Suprapubic skin (tissue), 4 donors: ENCODE measurements at regions not wholly inside any gene's neighbourhood (a gene's known extent, or its start where the extent isn't known, plus 50 kb on each side); places are given as distances from the start of the nearest gene placed in this dataset.

ENCODE experiments used
- POLR2A ChIP-seq, 2 donors: fragments of 450-650 bp; IDR thresholded peaks; one replicate each; pipeline ENCODE4 v1.6.1; 2017; ENCODE audit warnings: antibody characterized with exemption in 2 of 2, mild to moderate bottlenecking in 2 of 2, moderate library complexity in 2 of 2
- POLR2AphosphoS5 ChIP-seq, 3 donors: sonication (generic); formaldehyde crosslinking; IDR thresholded peaks; one replicate each; pipeline ENCODE4 v1.6.1; 2017; ENCODE audit warnings: antibody characterized with exemption in 3 of 3
- TF ChIP-seq, protein P1 (sequence below), 2 donors: fragments of 200-600 bp in 1 of 2; fragments of 450-650 bp in 1 of 2; sonication (generic) in 1 of 2; IDR thresholded peaks; one replicate each; pipeline ENCODE4 v1.5.1; 2016 to 2019; ENCODE audit warnings: antibody characterized with exemption in 2 of 2, mild to moderate bottlenecking in 1 of 2, moderate library complexity in 1 of 2

DNA sequence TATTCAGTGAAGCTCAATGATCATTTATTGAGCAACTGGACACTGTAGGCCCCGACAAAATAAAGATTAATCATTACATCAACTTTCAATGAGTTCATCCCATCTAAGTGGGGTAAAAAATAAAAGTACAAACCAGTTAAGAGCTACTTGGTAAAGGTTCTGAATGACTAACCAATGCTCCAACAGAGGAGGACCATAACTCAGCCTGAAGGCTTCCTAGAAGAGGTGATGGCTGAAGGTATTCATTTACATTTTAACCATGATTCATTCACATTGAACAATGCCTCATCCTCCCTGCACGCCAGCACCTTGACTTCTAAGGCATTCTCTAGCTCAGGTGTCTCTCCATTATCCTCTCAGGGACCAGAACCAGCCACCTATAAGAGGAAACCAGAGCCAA, 201.4 kb downstream of the ZNF462 start:
- TF ChIP-seq, protein P1, sequence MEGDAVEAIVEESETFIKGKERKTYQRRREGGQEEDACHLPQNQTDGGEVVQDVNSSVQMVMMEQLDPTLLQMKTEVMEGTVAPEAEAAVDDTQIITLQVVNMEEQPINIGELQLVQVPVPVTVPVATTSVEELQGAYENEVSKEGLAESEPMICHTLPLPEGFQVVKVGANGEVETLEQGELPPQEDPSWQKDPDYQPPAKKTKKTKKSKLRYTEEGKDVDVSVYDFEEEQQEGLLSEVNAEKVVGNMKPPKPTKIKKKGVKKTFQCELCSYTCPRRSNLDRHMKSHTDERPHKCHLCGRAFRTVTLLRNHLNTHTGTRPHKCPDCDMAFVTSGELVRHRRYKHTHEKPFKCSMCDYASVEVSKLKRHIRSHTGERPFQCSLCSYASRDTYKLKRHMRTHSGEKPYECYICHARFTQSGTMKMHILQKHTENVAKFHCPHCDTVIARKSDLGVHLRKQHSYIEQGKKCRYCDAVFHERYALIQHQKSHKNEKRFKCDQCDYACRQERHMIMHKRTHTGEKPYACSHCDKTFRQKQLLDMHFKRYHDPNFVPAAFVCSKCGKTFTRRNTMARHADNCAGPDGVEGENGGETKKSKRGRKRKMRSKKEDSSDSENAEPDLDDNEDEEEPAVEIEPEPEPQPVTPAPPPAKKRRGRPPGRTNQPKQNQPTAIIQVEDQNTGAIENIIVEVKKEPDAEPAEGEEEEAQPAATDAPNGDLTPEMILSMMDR (IDR thresholded peaks at IDR 0.05) = no peak
- no peak for TF ChIP-seq POLR2AphosphoS5 (IDR thresholded peaks at IDR 0.05)
- no peak for TF ChIP-seq POLR2A (IDR thresholded peaks at IDR 0.05)
